ENCODE measurements at regions not wholly inside any gene's neighbourhood (a gene's known extent, or its start where the extent isn't known, plus 50 kb on each side); places are given as distances from the start of the nearest gene placed in this dataset.
"Not testable (repeated sequence)": the region's sequence is repeated elsewhere in the genome, so short reads cannot be mapped to it uniquely, and the experiment has no call there.

DNA sequence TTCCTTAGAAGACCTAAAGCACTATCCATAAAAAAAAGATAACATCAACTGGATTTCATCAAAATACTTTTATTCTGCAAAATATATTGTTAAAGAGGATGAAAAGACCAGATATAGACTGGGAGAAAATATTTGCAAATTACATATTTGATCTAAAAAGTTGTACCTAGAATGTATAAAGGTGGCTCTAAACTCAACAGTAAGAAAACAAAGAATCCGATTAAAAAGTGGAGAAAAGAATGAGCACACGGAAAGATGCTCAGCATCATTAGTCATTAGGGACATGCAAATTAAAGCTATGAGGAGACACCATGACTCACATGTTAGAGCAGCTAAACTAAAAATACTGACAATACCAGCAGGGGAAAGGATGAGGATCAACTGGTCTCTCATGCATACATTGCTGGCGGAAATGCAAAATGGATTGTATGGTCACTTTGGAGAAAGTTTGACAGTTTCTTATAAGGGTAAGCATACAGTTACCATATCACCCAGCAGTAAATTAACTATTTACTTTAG, 298.4 kb upstream of the PLGLB2 start:
- intact Hi-C loops (cut with DNase I); H3K36me3 ChIP-seq; H3K4me3 ChIP-seq; H3K27me3 ChIP-seq; H3K27ac ChIP-seq; H3K4me1 ChIP-seq; H3K9ac ChIP-seq (ENCODE audit: low read depth in 2 of 2, low read length in 2 of 2); DNase-seq; H3K9me3 ChIP-seq: not testable (repeated sequence)

GRCh38 chr2:87452193-87452592, 295.7 kb upstream of the PLGLB2 start:
- H3K9ac ChIP-seq (ENCODE audit: low read depth in 2 of 2, low read length in 2 of 2); H3K36me3 ChIP-seq; H3K9me3 ChIP-seq; H3K27me3 ChIP-seq; H3K4me1 ChIP-seq; intact Hi-C loops (cut with DNase I); H3K4me3 ChIP-seq; H3K27ac ChIP-seq; DNase-seq: not testable (repeated sequence)

DNA sequence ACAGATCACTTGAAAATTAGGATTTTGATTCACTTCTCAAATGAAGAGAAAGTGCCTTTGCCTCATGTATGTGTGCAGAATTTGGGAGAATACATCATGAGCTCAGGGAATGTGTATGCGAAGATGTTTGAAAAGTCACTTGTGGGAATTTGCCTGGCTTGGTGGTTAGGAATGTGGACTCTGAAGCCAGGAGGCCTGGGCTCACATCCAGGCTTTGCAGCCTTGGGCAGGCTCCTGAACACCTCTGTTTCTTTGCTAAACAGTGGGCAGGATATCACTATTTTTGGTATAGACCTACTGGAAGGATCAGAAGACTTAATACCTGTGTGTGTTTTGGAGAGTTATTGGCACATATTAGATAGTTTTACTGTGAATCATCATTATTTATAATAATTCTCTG, 295.0 kb upstream of the PLGLB2 start:
- H3K4me3 ChIP-seq; intact Hi-C loops (cut with DNase I); H3K9ac ChIP-seq (ENCODE audit: low read depth in 2 of 2, low read length in 2 of 2); H3K9me3 ChIP-seq; DNase-seq; H3K36me3 ChIP-seq; H3K27me3 ChIP-seq; H3K27ac ChIP-seq; H3K4me1 ChIP-seq: not testable (repeated sequence)

- peak overlapping the region; percentile 7 for H3K27ac ChIP-seq
- H3K9me3 ChIP-seq; H3K27me3 ChIP-seq; intact Hi-C loops (cut with DNase I); H3K36me3 ChIP-seq; H3K4me1 ChIP-seq; H3K9ac ChIP-seq (ENCODE audit: low read depth in 2 of 2, low read length in 2 of 2); DNase-seq; H3K4me3 ChIP-seq: not testable (repeated sequence)
Observed at GRCh38 chr2:87453965-87454364, 293.9 kb upstream of the PLGLB2 start.

DNA sequence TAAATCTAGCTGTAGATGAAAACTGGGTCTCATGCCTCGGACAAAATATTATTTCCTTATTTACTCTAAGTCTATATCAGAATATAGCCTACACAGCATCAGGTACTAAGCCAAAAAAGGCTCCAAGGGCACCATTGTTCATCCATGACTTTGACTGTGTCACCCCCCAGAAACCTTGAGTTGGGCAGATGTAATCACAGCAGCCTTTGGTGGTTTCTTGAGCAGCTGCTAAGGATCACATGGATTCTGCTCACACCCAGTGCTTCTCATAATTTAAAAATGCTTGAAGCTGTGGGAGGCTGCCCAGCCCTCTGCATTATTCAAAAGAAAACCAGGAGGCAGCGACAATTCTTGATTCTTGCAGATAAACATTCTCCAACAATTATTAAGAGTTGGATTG, 293.5 kb upstream of the PLGLB2 start:
- H3K9me3 ChIP-seq; H3K9ac ChIP-seq (ENCODE audit: low read depth in 2 of 2, low read length in 2 of 2); H3K4me3 ChIP-seq; H3K27me3 ChIP-seq; H3K36me3 ChIP-seq; DNase-seq; H3K4me1 ChIP-seq; intact Hi-C loops (cut with DNase I): not testable (repeated sequence)
- peak overlapping the region; percentile 7 for H3K27ac ChIP-seq

GRCh38 chr2:87455209-87455853, 292.6 kb upstream of the PLGLB2 start:
- H3K36me3 ChIP-seq; H3K4me3 ChIP-seq; H3K27me3 ChIP-seq; intact Hi-C loops (cut with DNase I); DNase-seq; H3K9me3 ChIP-seq; H3K4me1 ChIP-seq; H3K9ac ChIP-seq (ENCODE audit: low read depth in 2 of 2, low read length in 2 of 2): not testable (repeated sequence)
- peak overlapping the region; percentile 36 for H3K27ac ChIP-seq

DNA sequence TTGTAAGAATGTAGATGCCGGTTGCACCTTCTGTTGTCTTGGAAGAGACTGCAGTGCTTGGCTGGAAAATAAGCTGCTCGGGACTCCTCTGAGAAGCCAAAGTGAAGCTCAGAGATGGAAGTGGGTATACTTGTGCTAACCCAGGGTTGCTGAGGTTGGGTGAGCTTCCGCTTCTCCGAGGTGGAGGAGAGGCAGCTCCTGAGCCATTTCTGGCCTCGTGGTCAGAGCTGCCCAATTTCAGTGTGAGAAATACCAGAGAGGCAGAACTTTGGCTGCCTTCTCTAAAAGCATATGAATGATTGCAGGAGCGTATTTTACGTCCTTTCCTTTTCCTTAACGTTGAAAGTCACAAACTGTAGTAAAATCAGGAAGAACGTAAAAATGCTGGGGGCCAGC, 292.0 kb upstream of the PLGLB2 start:
- not testable (repeated sequence) for H3K9ac ChIP-seq (ENCODE audit: low read depth in 2 of 2, low read length in 2 of 2); H3K9me3 ChIP-seq; H3K4me3 ChIP-seq

GRCh38 chr2:87456477-87457128, 291.3 kb upstream of the PLGLB2 start:
- intact Hi-C loops (cut with DNase I); H3K27ac ChIP-seq; H3K4me3 ChIP-seq; H3K9me3 ChIP-seq; H3K27me3 ChIP-seq; H3K9ac ChIP-seq (ENCODE audit: low read depth in 2 of 2, low read length in 2 of 2); H3K36me3 ChIP-seq; H3K4me1 ChIP-seq; DNase-seq: not testable (repeated sequence)

More for the DNA sequence above, 292.0 kb upstream of the PLGLB2 start:
- H3K36me3 ChIP-seq; H3K27me3 ChIP-seq; DNase-seq; intact Hi-C loops (cut with DNase I); H3K4me1 ChIP-seq: not testable (repeated sequence)
- H3K27ac ChIP-seq = peak overlapping the region; percentile 36

GRCh38 chr2:87457129-87457499, 290.8 kb upstream of the PLGLB2 start:
- H3K9me3 ChIP-seq; H3K27ac ChIP-seq; H3K36me3 ChIP-seq; intact Hi-C loops (cut with DNase I); DNase-seq; H3K4me1 ChIP-seq; H3K9ac ChIP-seq (ENCODE audit: low read depth in 2 of 2, low read length in 2 of 2); H3K27me3 ChIP-seq; H3K4me3 ChIP-seq: not testable (repeated sequence)

- H3K9ac ChIP-seq (ENCODE audit: low read depth in 2 of 2, low read length in 2 of 2); H3K9me3 ChIP-seq; H3K36me3 ChIP-seq; intact Hi-C loops (cut with DNase I); H3K4me3 ChIP-seq; H3K27ac ChIP-seq; DNase-seq; H3K27me3 ChIP-seq; H3K4me1 ChIP-seq: not testable (repeated sequence)
Observed at GRCh38 chr2:87458938-87459337, 288.9 kb upstream of the PLGLB2 start.

GRCh38 chr2:87460104-87460503, 287.8 kb upstream of the PLGLB2 start:
- H3K36me3 ChIP-seq; intact Hi-C loops (cut with DNase I); H3K27me3 ChIP-seq; H3K9me3 ChIP-seq; H3K4me3 ChIP-seq; H3K27ac ChIP-seq; H3K4me1 ChIP-seq; H3K9ac ChIP-seq (ENCODE audit: low read depth in 2 of 2, low read length in 2 of 2); DNase-seq: not testable (repeated sequence)

GRCh38 chr2:87460662-87461061, 287.2 kb upstream of the PLGLB2 start:
- intact Hi-C loops (cut with DNase I); H3K27me3 ChIP-seq; DNase-seq; H3K9me3 ChIP-seq; H3K36me3 ChIP-seq; H3K27ac ChIP-seq; H3K4me1 ChIP-seq; H3K9ac ChIP-seq (ENCODE audit: low read depth in 2 of 2, low read length in 2 of 2); H3K4me3 ChIP-seq: not testable (repeated sequence)

DNA sequence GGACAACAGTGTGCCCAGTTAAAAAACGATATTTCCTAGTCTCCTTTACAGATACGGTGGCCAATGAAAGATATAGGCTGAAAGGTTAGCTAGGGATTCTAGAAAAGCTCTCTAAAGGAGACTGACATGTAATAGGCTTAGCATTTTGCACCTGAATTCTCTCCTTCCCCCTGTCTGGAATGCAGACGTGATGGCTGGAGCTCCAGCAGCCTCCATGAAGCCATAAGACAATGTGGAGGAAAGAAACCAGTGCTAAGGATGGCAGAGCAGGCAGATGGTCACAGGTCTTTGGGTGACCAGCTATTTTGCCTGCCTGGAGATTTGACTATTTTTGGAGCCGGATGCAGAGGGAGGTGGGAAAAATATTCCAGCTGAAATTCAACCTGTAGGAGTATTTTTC, 286.2 kb upstream of the PLGLB2 start:
- DNase-seq; H3K27ac ChIP-seq; H3K27me3 ChIP-seq; H3K4me3 ChIP-seq; H3K36me3 ChIP-seq; intact Hi-C loops (cut with DNase I); H3K9me3 ChIP-seq; H3K9ac ChIP-seq (ENCODE audit: low read depth in 2 of 2, low read length in 2 of 2); H3K4me1 ChIP-seq: not testable (repeated sequence)

DNA sequence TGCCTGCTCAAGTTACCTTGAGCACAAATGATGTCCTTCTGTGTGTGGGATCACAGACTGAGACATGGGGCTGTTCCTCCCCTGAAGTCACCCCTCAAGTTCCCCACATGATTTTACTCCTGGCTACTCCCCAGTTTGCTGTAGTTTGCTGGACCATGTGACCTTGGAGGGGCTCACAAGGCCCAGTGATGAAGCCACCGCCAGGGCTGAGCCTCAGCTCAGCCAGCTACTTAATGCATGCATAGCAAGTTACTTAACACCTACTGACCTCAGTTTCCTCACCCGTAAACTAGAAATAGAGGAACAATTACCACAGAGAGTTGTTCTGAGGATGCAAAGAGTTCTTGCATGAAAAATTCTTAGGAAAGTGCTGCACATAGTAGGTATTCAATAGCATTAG, 283.7 kb upstream of the PLGLB2 start:
- intact Hi-C loops (cut with DNase I); H3K36me3 ChIP-seq; H3K27me3 ChIP-seq; H3K4me1 ChIP-seq; H3K9ac ChIP-seq (ENCODE audit: low read depth in 2 of 2, low read length in 2 of 2); DNase-seq; H3K9me3 ChIP-seq; H3K27ac ChIP-seq; H3K4me3 ChIP-seq: not testable (repeated sequence)

All from colonic mucosa (tissue), 4 donors.